WTC11 (cell line): ENCODE measurements at regions not wholly inside any gene's neighbourhood (a gene's known extent, or its start where the extent isn't known, plus 50 kb on each side); places are given as distances from the start of the nearest gene placed in this dataset.

Experiments used
- CBFB ChIP-seq: sonication (generic); formaldehyde crosslinking; IDR thresholded peaks from 2 replicates; pipeline ENCODE4 v1.8.1; 2022; ENCODE audit warnings: mild to moderate bottlenecking, low read depth, missing genetic modification reagents
- ELF4 ChIP-seq: sonication (generic); formaldehyde crosslinking; IDR thresholded peaks from 2 replicates; pipeline ENCODE4 v1.8.1; 2022; ENCODE audit warnings: low read depth, mild to moderate bottlenecking, moderate library complexity, missing genetic modification reagents
- GABPB1 ChIP-seq: sonication (generic); formaldehyde crosslinking; IDR thresholded peaks from 2 replicates; pipeline ENCODE4 v1.8.1; 2023; ENCODE audit warnings: mild to moderate bottlenecking, missing genetic modification reagents
- ZNF416 ChIP-seq: fragments of 250-450 bp; sonication (Bioruptor Pico); IDR thresholded peaks from 2 replicates; pipeline ENCODE4 v1.9.0; 2021; ENCODE audit warnings: mild to moderate bottlenecking, inconsistent platforms
- TF ChIP-seq, protein P1 (sequence below): fragments of 200-600 bp; IDR thresholded peaks from 2 replicates; pipeline ENCODE4 v1.8.0; 2022; ENCODE audit warnings: antibody characterized with exemption
- TF ChIP-seq, protein P2 (sequence below): sonication (generic); formaldehyde crosslinking; IDR thresholded peaks from 2 replicates; pipeline ENCODE4 v1.8.1; 2022; ENCODE audit warnings: missing genetic modification reagents, borderline replicate concordance
- TF ChIP-seq, protein P3 (sequence below): sonication (generic); formaldehyde crosslinking; IDR thresholded peaks from 2 replicates; pipeline ENCODE4 v1.8.0; 2022; ENCODE audit warnings: mild to moderate bottlenecking, missing genetic modification reagents
- TF ChIP-seq, protein P4 (sequence below): sonication (generic); formaldehyde crosslinking; IDR thresholded peaks from 2 replicates; pipeline ENCODE4 v1.8.1; 2022; ENCODE audit warnings: mild to moderate bottlenecking, missing genetic modification reagents, moderate library complexity, borderline replicate concordance
- TF ChIP-seq, protein P5 (sequence below): sonication (generic); formaldehyde crosslinking; IDR thresholded peaks from 2 replicates; pipeline ENCODE4 v1.8.1; 2023; ENCODE audit warnings: mild to moderate bottlenecking, missing genetic modification reagents, borderline replicate concordance

DNA sequence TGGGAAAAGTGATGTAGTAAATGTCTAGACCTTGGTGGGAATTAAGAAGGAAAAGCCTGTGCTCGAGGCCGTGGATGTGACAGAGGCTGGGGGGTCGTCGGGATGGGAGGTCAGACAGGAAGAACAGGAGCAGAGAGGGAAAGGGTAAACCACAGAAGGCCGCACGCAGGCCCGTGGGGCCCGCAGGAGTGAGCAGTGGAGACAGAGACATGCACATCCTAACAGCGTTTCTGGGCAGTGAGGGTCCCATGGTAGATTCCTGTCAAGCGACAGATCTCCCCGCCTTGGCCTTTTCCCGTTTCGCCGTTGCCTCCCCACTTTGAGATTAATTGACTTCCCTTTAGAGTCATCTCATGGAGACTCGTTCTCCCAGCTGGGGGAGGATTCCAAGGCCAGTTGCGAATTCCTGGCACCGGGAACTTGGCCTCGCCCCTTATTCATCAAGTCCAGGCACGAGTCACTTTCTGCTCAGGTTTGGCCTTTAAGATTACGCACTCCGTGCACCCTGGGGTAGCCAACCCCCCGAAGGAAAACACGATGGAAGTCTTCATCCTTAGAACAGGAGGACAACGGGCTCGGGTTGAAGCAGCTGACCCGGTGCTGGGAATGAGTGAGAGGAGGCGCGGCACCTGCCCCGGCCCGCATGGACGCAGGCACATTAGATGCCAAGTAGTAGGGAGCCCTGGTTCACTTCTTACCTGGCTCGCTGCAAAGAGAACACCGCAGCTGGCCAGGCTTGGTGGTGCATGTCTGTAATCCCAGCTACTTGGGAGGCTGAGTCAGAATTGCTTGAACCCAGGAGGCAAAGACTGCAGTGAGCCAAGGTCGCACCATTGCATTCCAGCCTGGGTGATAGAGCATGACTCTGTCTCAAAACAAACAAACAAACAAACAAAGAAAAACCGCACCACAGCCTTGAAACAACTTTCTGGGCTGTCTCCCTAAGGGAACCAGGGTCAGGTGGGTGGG is 315.2 kb upstream of the SHH start:
- TF ChIP-seq, protein P1, sequence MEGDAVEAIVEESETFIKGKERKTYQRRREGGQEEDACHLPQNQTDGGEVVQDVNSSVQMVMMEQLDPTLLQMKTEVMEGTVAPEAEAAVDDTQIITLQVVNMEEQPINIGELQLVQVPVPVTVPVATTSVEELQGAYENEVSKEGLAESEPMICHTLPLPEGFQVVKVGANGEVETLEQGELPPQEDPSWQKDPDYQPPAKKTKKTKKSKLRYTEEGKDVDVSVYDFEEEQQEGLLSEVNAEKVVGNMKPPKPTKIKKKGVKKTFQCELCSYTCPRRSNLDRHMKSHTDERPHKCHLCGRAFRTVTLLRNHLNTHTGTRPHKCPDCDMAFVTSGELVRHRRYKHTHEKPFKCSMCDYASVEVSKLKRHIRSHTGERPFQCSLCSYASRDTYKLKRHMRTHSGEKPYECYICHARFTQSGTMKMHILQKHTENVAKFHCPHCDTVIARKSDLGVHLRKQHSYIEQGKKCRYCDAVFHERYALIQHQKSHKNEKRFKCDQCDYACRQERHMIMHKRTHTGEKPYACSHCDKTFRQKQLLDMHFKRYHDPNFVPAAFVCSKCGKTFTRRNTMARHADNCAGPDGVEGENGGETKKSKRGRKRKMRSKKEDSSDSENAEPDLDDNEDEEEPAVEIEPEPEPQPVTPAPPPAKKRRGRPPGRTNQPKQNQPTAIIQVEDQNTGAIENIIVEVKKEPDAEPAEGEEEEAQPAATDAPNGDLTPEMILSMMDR = no peak
- TF ChIP-seq CBFB (no peak), ELF4 (CRISPR knock-in tag) (no peak), GABPB1 (CRISPR knock-in tag) (no peak), ZNF416 (CRISPR knock-in tag) (no peak)
- TF ChIP-seq, protein P2, sequence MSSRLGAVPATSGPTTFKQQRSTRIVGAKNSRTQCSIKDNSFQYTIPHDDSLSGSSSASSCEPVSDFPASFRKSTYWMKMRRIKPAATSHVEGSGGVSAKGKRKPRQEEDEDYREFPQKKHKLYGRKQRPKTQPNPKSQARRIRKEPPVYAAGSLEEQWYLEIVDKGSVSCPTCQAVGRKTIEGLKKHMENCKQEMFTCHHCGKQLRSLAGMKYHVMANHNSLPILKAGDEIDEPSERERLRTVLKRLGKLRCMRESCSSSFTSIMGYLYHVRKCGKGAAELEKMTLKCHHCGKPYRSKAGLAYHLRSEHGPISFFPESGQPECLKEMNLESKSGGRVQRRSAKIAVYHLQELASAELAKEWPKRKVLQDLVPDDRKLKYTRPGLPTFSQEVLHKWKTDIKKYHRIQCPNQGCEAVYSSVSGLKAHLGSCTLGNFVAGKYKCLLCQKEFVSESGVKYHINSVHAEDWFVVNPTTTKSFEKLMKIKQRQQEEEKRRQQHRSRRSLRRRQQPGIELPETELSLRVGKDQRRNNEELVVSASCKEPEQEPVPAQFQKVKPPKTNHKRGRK (CRISPR knock-in tag) = no peak
- TF ChIP-seq, protein P3, sequence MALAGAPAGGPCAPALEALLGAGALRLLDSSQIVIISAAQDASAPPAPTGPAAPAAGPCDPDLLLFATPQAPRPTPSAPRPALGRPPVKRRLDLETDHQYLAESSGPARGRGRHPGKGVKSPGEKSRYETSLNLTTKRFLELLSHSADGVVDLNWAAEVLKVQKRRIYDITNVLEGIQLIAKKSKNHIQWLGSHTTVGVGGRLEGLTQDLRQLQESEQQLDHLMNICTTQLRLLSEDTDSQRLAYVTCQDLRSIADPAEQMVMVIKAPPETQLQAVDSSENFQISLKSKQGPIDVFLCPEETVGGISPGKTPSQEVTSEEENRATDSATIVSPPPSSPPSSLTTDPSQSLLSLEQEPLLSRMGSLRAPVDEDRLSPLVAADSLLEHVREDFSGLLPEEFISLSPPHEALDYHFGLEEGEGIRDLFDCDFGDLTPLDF (CRISPR knock-in tag) = no peak
- TF ChIP-seq, protein P4, sequence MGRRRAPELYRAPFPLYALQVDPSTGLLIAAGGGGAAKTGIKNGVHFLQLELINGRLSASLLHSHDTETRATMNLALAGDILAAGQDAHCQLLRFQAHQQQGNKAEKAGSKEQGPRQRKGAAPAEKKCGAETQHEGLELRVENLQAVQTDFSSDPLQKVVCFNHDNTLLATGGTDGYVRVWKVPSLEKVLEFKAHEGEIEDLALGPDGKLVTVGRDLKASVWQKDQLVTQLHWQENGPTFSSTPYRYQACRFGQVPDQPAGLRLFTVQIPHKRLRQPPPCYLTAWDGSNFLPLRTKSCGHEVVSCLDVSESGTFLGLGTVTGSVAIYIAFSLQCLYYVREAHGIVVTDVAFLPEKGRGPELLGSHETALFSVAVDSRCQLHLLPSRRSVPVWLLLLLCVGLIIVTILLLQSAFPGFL = no peak
- TF ChIP-seq, protein P5, sequence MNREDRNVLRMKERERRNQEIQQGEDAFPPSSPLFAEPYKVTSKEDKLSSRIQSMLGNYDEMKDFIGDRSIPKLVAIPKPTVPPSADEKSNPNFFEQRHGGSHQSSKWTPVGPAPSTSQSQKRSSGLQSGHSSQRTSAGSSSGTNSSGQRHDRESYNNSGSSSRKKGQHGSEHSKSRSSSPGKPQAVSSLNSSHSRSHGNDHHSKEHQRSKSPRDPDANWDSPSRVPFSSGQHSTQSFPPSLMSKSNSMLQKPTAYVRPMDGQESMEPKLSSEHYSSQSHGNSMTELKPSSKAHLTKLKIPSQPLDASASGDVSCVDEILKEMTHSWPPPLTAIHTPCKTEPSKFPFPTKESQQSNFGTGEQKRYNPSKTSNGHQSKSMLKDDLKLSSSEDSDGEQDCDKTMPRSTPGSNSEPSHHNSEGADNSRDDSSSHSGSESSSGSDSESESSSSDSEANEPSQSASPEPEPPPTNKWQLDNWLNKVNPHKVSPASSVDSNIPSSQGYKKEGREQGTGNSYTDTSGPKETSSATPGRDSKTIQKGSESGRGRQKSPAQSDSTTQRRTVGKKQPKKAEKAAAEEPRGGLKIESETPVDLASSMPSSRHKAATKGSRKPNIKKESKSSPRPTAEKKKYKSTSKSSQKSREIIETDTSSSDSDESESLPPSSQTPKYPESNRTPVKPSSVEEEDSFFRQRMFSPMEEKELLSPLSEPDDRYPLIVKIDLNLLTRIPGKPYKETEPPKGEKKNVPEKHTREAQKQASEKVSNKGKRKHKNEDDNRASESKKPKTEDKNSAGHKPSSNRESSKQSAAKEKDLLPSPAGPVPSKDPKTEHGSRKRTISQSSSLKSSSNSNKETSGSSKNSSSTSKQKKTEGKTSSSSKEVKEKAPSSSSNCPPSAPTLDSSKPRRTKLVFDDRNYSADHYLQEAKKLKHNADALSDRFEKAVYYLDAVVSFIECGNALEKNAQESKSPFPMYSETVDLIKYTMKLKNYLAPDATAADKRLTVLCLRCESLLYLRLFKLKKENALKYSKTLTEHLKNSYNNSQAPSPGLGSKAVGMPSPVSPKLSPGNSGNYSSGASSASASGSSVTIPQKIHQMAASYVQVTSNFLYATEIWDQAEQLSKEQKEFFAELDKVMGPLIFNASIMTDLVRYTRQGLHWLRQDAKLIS = no peak
